ENCODE measurements at regions not wholly inside any gene's neighbourhood (a gene's known extent, or its start where the extent isn't known, plus 50 kb on each side); places are given as distances from the start of the nearest gene placed in this dataset.

DNA sequence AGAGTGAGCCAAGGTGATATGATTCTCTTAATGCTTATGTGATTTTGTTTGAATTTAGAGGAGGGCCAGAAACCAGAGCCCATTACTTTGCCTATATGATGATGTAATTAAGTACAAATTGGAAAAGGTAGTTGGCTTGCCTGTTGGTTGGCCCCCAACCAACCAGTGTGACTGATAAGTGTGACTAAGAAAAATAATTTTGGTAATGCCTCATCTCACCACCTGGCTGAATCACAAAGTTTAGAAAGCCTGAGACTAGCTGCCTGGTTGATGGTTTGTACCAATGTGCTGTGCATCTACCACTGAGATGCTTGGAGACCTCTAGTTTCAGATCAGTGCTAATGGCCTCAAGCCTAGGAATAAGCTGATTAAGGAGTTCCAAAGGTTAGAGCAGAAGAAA is 338.7 kb downstream of the CDH2 start:
- Histone ChIP-seq H3K4me1 (ENCODE audit: control insufficient read depth, insufficient read depth, low read length) (no peaks in the 10 kb centered on the region), H4K8ac (ENCODE audit: low read depth in 2 of 2, low read length in 2 of 2) (no peak overlapping the region), H3K27me3 (ENCODE audit: control insufficient read depth, insufficient read depth, low read length) (peaks cover 2% of the 10 kb centered on the region; the same call in 1 of the 2 replicates), H3K79me1 (ENCODE audit: low read depth in 1 of 2, low read length in 2 of 2) (no peaks in the 10 kb centered on the region), H2AFZ (replicated peaks; ENCODE audit: low read length, poor library complexity) (no peak overlapping the region), H3K4me2 (ENCODE audit: low read depth, low read length) (no peak overlapping the region), H3K18ac (ENCODE audit: low read depth, low read length) (no peak overlapping the region), H4K91ac (ENCODE audit: insufficient read depth, low read depth, low read length) (no peak overlapping the region), H3K4ac (ENCODE audit: low read depth, low read length) (no peak overlapping the region), H3K9ac (ENCODE audit: low read depth, low read length) (no peak overlapping the region), H4K20me1 (ENCODE audit: insufficient read depth, low read length) (no peaks in the 10 kb centered on the region), H3K56ac (ENCODE audit: extremely low read depth, insufficient read depth, low read length) (no peak overlapping the region), H3K14ac (replicated peaks; ENCODE audit: low read depth, low read length) (no peak overlapping the region), H2BK20ac (ENCODE audit: low read depth, low read length) (no peak overlapping the region), H3K27ac (ENCODE audit: insufficient read depth, low read length) (no peak overlapping the region), H3K36me3 (ENCODE audit: control insufficient read depth, insufficient read depth, low read length) (no peaks in the 10 kb centered on the region), H3K9me1 (ENCODE audit: insufficient read depth, low read length) (no peaks in the 10 kb centered on the region), H2AK9ac (replicated peaks; ENCODE audit: low read depth, low read length, poor library complexity) (no peak overlapping the region), H2BK15ac (ENCODE audit: low read depth, low read length) (no peak overlapping the region), H3K4me3 (ENCODE audit: insufficient read depth, low read depth, low read length) (no peak overlapping the region), H2BK5ac (ENCODE audit: low read depth, low read length, poor library complexity, severe bottlenecking) (no peak overlapping the region), H2BK120ac (ENCODE audit: low read depth, low read length) (no peak overlapping the region), H2AK5ac (ENCODE audit: low read depth, low read length) (no peak overlapping the region), H3K9me3 (ENCODE audit: control insufficient read depth, insufficient read depth, low read length) (no peaks in the 10 kb centered on the region; the same call in 1 of the 2 replicates), H3K23ac (ENCODE audit: low read depth, low read length) (no peak overlapping the region), H4K5ac (ENCODE audit: low read depth, low read length) (no peak overlapping the region)
- DNase-seq (no peak), ATAC-seq (ENCODE audit: low read depth) (no peak)
- BruUV-seq (replicated peaks), result no TSS peak
- ChIA-PET POLR2A (ENCODE audit: unreplicated experiment) (no interaction called here), CTCF (no interaction called here)
- TF ChIP-seq FOS (IDR thresholded peaks at IDR 0.05; ENCODE audit: low read depth, low read length) (no peak), CHD1 (IDR thresholded peaks at IDR 0.05; ENCODE audit: low read depth, low read length) (no peak), RCOR1 (IDR thresholded peaks at IDR 0.05; ENCODE audit: insufficient replicate concordance, low read length) (no peak), NFE2L2 (IDR thresholded peaks at IDR 0.05; ENCODE audit: low read depth, low read length) (no peak)
- in situ Hi-C loops (cut with MboI; ENCODE audit: low sequenced_read_pairs), result no loop called here
- intact Hi-C loops (cut with micrococcal nuclease), result no loop called here
- dilution Hi-C loops (cut with HindIII; ENCODE audit: low sequenced_read_pairs, unreplicated experiment), result no loop called here
